Uterus (tissue), 2 donors: ENCODE measurements at regions not wholly inside any gene's neighbourhood (a gene's known extent, or its start where the extent isn't known, plus 50 kb on each side); places are given as distances from the start of the nearest gene placed in this dataset.

Experiments used
- POLR2A ChIP-seq, 2 donors: fragments of 450-650 bp; IDR thresholded peaks; one replicate each; pipeline ENCODE4 v1.6.1; 2016; ENCODE audit warnings: antibody characterized with exemption in 2 of 2, mild to moderate bottlenecking in 1 of 2, moderate library complexity in 1 of 2
- TF ChIP-seq, protein P1 (sequence below), 4 experiments: fragments of 200-600 bp in 2 of 4; fragments of 450-650 bp in 2 of 4; sonication (generic) in 2 of 4; IDR thresholded peaks; one replicate each; pipeline ENCODE4 v1.5.1; 2016 to 2019; ENCODE audit warnings: antibody characterized with exemption in 4 of 4, mild to moderate bottlenecking in 2 of 4, moderate library complexity in 1 of 4

DNA sequence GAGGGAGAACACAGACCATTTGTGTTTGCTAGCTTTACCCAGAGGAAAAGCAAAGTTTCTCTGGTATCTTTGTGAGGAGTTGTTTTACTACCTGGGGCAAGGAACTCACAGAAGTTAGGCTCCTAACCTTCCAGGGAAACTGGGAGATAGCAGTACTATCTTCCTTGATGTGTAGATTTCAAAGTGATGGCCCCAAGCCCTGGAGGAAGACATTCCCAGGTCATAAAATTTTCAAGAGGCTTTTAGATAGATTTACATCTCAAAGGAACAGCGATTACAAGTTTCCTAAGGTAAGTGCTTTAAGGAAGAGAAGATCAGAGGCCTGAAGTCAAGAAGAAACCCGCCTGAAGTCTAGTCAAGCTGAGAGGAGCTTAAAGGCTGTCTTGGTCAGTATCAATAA, 1187.8 kb upstream of the TMEFF2 start:
- TF ChIP-seq, protein P1, sequence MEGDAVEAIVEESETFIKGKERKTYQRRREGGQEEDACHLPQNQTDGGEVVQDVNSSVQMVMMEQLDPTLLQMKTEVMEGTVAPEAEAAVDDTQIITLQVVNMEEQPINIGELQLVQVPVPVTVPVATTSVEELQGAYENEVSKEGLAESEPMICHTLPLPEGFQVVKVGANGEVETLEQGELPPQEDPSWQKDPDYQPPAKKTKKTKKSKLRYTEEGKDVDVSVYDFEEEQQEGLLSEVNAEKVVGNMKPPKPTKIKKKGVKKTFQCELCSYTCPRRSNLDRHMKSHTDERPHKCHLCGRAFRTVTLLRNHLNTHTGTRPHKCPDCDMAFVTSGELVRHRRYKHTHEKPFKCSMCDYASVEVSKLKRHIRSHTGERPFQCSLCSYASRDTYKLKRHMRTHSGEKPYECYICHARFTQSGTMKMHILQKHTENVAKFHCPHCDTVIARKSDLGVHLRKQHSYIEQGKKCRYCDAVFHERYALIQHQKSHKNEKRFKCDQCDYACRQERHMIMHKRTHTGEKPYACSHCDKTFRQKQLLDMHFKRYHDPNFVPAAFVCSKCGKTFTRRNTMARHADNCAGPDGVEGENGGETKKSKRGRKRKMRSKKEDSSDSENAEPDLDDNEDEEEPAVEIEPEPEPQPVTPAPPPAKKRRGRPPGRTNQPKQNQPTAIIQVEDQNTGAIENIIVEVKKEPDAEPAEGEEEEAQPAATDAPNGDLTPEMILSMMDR (IDR thresholded peaks at IDR 0.05) = no peak
- no peak for TF ChIP-seq POLR2A (IDR thresholded peaks at IDR 0.05)
